CD4-positive, alpha-beta T cell (primary cell): ENCODE measurements at regions not wholly inside any gene's neighbourhood (a gene's known extent, or its start where the extent isn't known, plus 50 kb on each side); places are given as distances from the start of the nearest gene placed in this dataset.

Experiments
- ATAC-seq: fragments of 200-7000 bp; cut with Tn5 transposase; one replicate; pipeline ENCODE4 v1.10.0; 2022; ENCODE audit warnings: mild to moderate bottlenecking; ENCODE audit not compliant: poor library complexity
- CTCF ChIA-PET: fragments of 350-600 bp; sonication (Branson Sonifier 250); formaldehyde crosslinking; loops from one replicate; lab custom pipeline; 2021; ENCODE audit warnings: antibody characterized with exemption, inconsistent platforms; lab: Charles Lee
- POLR2A ChIA-PET: fragments of 350-600 bp; sonication (Branson Sonifier 250); formaldehyde crosslinking; loops from one replicate; lab custom pipeline; 2021; ENCODE audit warnings: antibody characterized with exemption, inconsistent platforms; lab: Charles Lee
- DNase-seq, 14 experiments: peaks; one replicate each; pipeline ENCODE4 v3.0.0-alpha.2; 2013 to 2020; ENCODE audit warnings: mixed read lengths in 2 of 14
- H3K27ac ChIP-seq, 2 donors: one replicate each; pipeline versions ENCODE4 v1.5.1 to v1.7.0; 2013; ENCODE audit warnings: low read length in 2 of 2, low read depth in 1 of 2, mild to moderate bottlenecking in 1 of 2
- H3K27me3 ChIP-seq, 2 experiments: 1 replicate in 1 of 2; 2 replicates in 1 of 2; pipeline versions ENCODE4 v1.6.1 to v1.7.0; 2013; ENCODE audit warnings: low read length in 2 of 2, control low read depth in 1 of 2, mild to moderate bottlenecking in 1 of 2, moderate library complexity in 1 of 2; ENCODE audit not compliant: insufficient read depth in 2 of 2, control insufficient read depth in 1 of 2
- H3K36me3 ChIP-seq: one replicate; pipeline ENCODE4 v1.6.1; 2013; ENCODE audit warnings: low read length, control low read depth; ENCODE audit not compliant: insufficient read depth
- H3K4me1 ChIP-seq: one replicate; pipeline ENCODE4 v1.6.1; 2013; ENCODE audit warnings: low read length, control low read depth; ENCODE audit not compliant: insufficient read depth
- H3K4me3 ChIP-seq: one replicate; pipeline ENCODE4 v1.5.1; 2013; ENCODE audit warnings: mild to moderate bottlenecking, low read length, moderate library complexity
- H3K9me3 ChIP-seq, 2 experiments: 1 replicate in 1 of 2; 2 replicates in 1 of 2; pipeline versions ENCODE4 v1.6.1 to v1.7.0; 2013; ENCODE audit warnings: low read length in 2 of 2, mild to moderate bottlenecking in 2 of 2, control low read depth in 1 of 2, moderate library complexity in 1 of 2; ENCODE audit not compliant: control insufficient read depth in 1 of 2, insufficient read depth in 1 of 2
- H3K27ac Mint-ChIP-seq: one replicate; pipeline ENCODE4 v1.8.0; 2020; ENCODE audit warnings: mixed read lengths
- H3K27me3 Mint-ChIP-seq: one replicate; pipeline ENCODE4 v1.8.0; 2021; ENCODE audit warnings: mixed read lengths
- H3K36me3 Mint-ChIP-seq: one replicate; pipeline ENCODE4 v1.8.0; 2021; ENCODE audit warnings: low read depth, mixed read lengths
- H3K4me1 Mint-ChIP-seq: one replicate; pipeline ENCODE4 v1.8.0; 2021; ENCODE audit warnings: low read depth, mixed read lengths
- H3K4me3 Mint-ChIP-seq: one replicate; pipeline ENCODE4 v1.8.0; 2020; ENCODE audit warnings: mild to moderate bottlenecking, mixed read lengths
- H3K9me3 Mint-ChIP-seq: one replicate; pipeline ENCODE4 v1.8.0; 2020; ENCODE audit warnings: mixed read lengths
- CTCF ChIP-seq: fragments of 200-600 bp; IDR thresholded peaks from one replicate; pipeline ENCODE4 v1.8.0; 2022; ENCODE audit warnings: antibody characterized with exemption, mild to moderate bottlenecking
- intact Hi-C, 2 experiments: fragments of 100-400 bp; cut with DNase I in 1 of 2; cut with micrococcal nuclease in 1 of 2; formaldehyde crosslinking; loops; one replicate each; pipeline versions ENCODE4 v1.15.1 to v1.9.0; 2023 to 2025; cut with DNase I, micrococcal nuclease

GRCh38 chr16:65386672-65387071 lies 264.8 kb upstream of the CDH11 start:
- no peaks in the 10 kb centered on the region for H3K9me3 ChIP-seq
- no peak overlapping the region for H3K27ac Mint-ChIP-seq
- CTCF ChIA-PET = no interaction called here
- H3K27ac ChIP-seq = no peak overlapping the region
- H3K4me1 ChIP-seq = no peaks in the 10 kb centered on the region
- no peak overlapping the region for H3K4me3 ChIP-seq
- H3K27me3 ChIP-seq = no peaks in the 10 kb centered on the region
- no peaks in the 10 kb centered on the region for H3K36me3 Mint-ChIP-seq
- TF ChIP-seq CTCF = no peak
- DNase-seq (no peak), ATAC-seq (no peak)
- H3K9me3 Mint-ChIP-seq = peaks cover 10% of the 10 kb centered on the region
- intact Hi-C loops = no loop called here
- no peaks in the 10 kb centered on the region for H3K36me3 ChIP-seq
- H3K4me3 Mint-ChIP-seq = no peak overlapping the region
- POLR2A ChIA-PET = no interaction called here
- no peaks in the 10 kb centered on the region for H3K27me3 Mint-ChIP-seq
- no peaks in the 10 kb centered on the region for H3K4me1 Mint-ChIP-seq

- no peaks in the 10 kb centered on the region for H3K27me3 ChIP-seq
- Mint-ChIP-seq H3K27me3 (no peaks in the 10 kb centered on the region), H3K4me1 (no peaks in the 10 kb centered on the region), H3K36me3 (no peaks in the 10 kb centered on the region), H3K4me3 (no peak overlapping the region), H3K27ac (no peak overlapping the region), H3K9me3 (peaks cover 10% of the 10 kb centered on the region)
- intact Hi-C loops = no loop called here
- ATAC-seq (no peak), DNase-seq (no peak)
- no peaks in the 10 kb centered on the region for H3K36me3 ChIP-seq
- no peaks in the 10 kb centered on the region for H3K9me3 ChIP-seq
- CTCF ChIA-PET = interaction anchor here (1.1 kb wide), 1 partner anchor 27 kb away, joined by 3 read pairs; no protein-coding TSS in a partner anchor
- TF ChIP-seq CTCF = no peak
- no peaks in the 10 kb centered on the region for H3K4me1 ChIP-seq
- H3K4me3 ChIP-seq = no peak overlapping the region
- no peak overlapping the region for H3K27ac ChIP-seq
- POLR2A ChIA-PET = no interaction called here
These were observed 262.6 kb upstream of the CDH11 start for GRCh38 chr16:65384441-65384840.

GRCh38 chr16:65377195-65377594 lies 255.3 kb upstream of the CDH11 start:
- H3K27ac Mint-ChIP-seq = no peak overlapping the region
- no peak overlapping the region for H3K4me3 Mint-ChIP-seq
- H3K27me3 Mint-ChIP-seq = no peaks in the 10 kb centered on the region
- ATAC-seq (no peak), DNase-seq (no peak)
- H3K27ac ChIP-seq = no peak overlapping the region
- H3K4me1 ChIP-seq = no peaks in the 10 kb centered on the region
- no peaks in the 10 kb centered on the region for H3K27me3 ChIP-seq
- ChIA-PET POLR2A (no interaction called here), CTCF (no interaction called here)
- intact Hi-C loops = no loop called here
- no peaks in the 10 kb centered on the region for H3K36me3 ChIP-seq
- no peak overlapping the region for H3K4me3 ChIP-seq
- no peak for TF ChIP-seq CTCF
- H3K9me3 Mint-ChIP-seq = peaks cover 5% of the 10 kb centered on the region
- H3K36me3 Mint-ChIP-seq = no peaks in the 10 kb centered on the region
- H3K4me1 Mint-ChIP-seq = no peaks in the 10 kb centered on the region
- H3K9me3 ChIP-seq = no peaks in the 10 kb centered on the region
